D721Med (cell line): ENCODE measurements at regions not wholly inside any gene's neighbourhood (a gene's known extent, or its start where the extent isn't known, plus 50 kb on each side); places are given as distances from the start of the nearest gene placed in this dataset.

Experiments used
- DNase-seq: peaks from one replicate; pipeline ENCODE4 v3.0.0; 2011; ENCODE audit warnings: low spot score; ENCODE audit not compliant: insufficient read length
- FAIRE-seq: peaks from 2 replicates; lab custom pipeline; 2011; peaks lifted over from hg19 to GRCh38; lab: Jason Lieb, UNC
- CTCF ChIP-seq: IDR thresholded peaks from 2 replicates; pipeline ENCODE4 v1.5.1; 2012; ENCODE audit warnings: mild to moderate bottlenecking, control low read depth; ENCODE audit not compliant: insufficient read depth; ENCODE audit errors: missing control alignments

DNA sequence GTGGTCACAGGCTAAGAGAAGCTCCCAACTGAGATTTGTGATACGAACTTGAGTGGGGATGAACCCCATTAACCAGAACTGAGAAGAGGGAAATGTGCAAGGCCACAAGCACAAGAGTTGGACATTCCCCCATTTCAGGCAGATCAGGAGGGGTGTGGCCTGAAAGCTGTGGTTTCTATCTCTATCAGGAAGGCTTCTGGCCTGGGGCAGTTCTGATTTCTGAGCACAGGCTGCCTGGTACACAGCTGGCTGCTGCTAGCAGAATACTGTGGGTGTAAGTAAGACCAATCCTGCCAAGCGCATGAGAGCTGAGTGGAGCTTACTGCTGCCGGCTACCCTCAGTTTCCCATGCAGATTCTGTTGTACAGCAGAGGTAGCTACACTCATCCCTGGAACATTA lies 484.6 kb downstream of the SATB2 start:
- DNase-seq (no peak), FAIRE-seq (no peak)
- no peak for TF ChIP-seq CTCF

DNA sequence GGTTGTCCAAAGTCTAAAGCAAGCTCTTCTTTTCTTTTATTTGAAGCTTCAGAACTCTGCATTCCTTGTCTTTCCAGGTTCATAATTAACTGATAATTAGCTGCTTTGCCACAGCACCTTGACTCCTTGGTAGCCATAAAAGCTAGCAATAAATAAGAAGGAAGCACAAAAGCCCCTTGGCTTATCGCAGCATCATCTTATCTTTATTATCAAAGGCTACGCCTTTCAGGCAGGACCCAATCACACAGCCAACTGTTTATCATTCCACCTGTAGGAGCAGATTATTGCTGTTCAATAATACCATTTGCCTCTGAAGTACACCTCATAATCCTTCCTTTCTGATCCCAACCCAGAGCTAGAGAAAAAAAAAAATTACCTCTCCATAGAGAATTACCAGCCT lies 489.2 kb downstream of the SATB2 start:
- TF ChIP-seq CTCF = no peak
- no peak for FAIRE-seq
- no peak for DNase-seq

- DNase-seq (no peak), FAIRE-seq (no peak)
- TF ChIP-seq CTCF = no peak
These were observed 491.5 kb downstream of the SATB2 start for GRCh38 chr2:198966269-198966668.

GRCh38 chr2:198961547-198961946 lies 496.2 kb downstream of the SATB2 start:
- no peak for TF ChIP-seq CTCF
- FAIRE-seq (no peak), DNase-seq (no peak)

- FAIRE-seq (no peak), DNase-seq (no peak)
- no peak for TF ChIP-seq CTCF
These were observed 500.6 kb downstream of the SATB2 start for GRCh38 chr2:198957181-198957580.

DNA sequence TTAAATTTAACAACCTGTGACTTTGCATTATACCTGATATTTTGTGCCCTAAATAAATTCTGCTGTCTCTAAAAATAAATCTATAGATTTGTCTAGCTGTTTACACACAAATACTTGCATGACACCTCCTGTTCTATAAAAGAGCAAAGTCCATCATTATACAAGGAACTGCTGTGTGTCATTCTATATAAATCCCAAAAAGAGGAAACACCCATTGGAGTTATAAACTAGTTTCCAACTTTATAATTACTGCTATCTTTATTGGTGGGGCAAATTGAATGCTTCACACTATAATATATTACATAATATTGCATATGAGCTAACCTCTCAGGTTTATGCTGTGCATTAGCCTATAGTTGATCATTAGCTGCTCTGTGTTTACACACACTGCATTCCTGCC lies 504.4 kb downstream of the SATB2 start:
- FAIRE-seq = no peak
- TF ChIP-seq CTCF = no peak
- no peak for DNase-seq

DNA sequence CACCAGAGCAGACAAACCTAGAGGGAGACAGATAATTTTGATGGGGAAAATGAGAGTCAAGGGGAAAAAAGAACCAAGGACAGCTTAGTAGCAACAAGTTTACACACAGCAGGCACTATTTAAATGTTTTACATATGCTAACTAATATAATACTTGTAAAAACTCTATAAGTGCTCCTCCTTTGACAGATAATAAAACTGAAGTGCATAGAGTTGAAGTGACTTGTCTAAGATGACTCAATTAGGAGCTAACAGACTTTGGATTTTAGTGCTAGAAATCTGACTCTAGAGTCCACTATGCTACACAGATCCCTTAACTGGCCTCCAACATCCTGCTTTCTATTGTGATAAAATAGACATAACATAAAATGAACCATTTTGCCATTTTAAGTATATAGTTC lies 506.9 kb downstream of the SATB2 start:
- DNase-seq (no peak), FAIRE-seq (no peak)
- no peak for TF ChIP-seq CTCF
